HCT116 (cell line): ENCODE measurements at regions not wholly inside any gene's neighbourhood (a gene's known extent, or its start where the extent isn't known, plus 50 kb on each side); places are given as distances from the start of the nearest gene placed in this dataset.

Source experiments
- CEBPB ChIP-seq: IDR thresholded peaks from 2 replicates; pipeline ENCODE4 v1.6.1; 2012; ENCODE audit warnings: low read depth
- CTCF ChIP-seq, 3 experiments: fragments of 200-600 bp in 1 of 3; sonication (generic) in 1 of 3; IDR thresholded peaks in 2 of 3; conservative IDR thresholded peaks in 1 of 3; 2 replicates each; pipeline ENCODE4 v1.5.1; 2012 to 2017; ENCODE audit warnings: low read depth in 2 of 3, low read length in 2 of 3, antibody characterized with exemption in 1 of 3, borderline replicate concordance in 1 of 3, control low read depth in 1 of 3, mild to moderate bottlenecking in 1 of 3, mixed read lengths in 1 of 3, mixed run types in 1 of 3, moderate library complexity in 1 of 3; ENCODE audit not compliant: insufficient read depth in 1 of 3
- EZH2 ChIP-seq: fragments of 200-600 bp; sonication (generic); IDR thresholded peaks from 2 replicates; pipeline ENCODE4 v1.6.1; 2017; ENCODE audit warnings: antibody characterized with exemption, mixed run types
- EZH2phosphoT487 ChIP-seq: fragments of 200-600 bp; IDR thresholded peaks from 2 replicates; pipeline ENCODE4 v1.6.1; 2018; ENCODE audit warnings: antibody characterized with exemption, borderline replicate concordance
- POLR2A ChIP-seq: IDR thresholded peaks from 2 replicates; pipeline ENCODE4 v1.7.0; 2011; ENCODE audit warnings: borderline replicate concordance; ENCODE audit not compliant: insufficient read depth, insufficient read length; ENCODE audit errors: extremely low read depth
- POLR2AphosphoS5 ChIP-seq: IDR thresholded peaks from 2 replicates; pipeline ENCODE4 v1.6.1; 2011; ENCODE audit warnings: mild to moderate bottlenecking, low read depth, low read length, moderate library complexity
- RAD21 ChIP-seq: IDR thresholded peaks from 2 replicates; pipeline ENCODE4 v1.6.1; 2012; ENCODE audit warnings: low read depth, mild to moderate bottlenecking

GRCh38 chr9:78676623-78677022, 379.7 kb downstream of the PSAT1 start:
- no peak for TF ChIP-seq EZH2phosphoT487
- TF ChIP-seq CTCF (IDR thresholded peaks at IDR 0.05 in 2 of 3, conservative IDR thresholded peaks at IDR 0.05 in 1 of 3; ENCODE audit: borderline replicate concordance in 1 of 3, insufficient read depth in 1 of 3, low read depth in 2 of 3, low read length in 2 of 3): no peak
- TF ChIP-seq RAD21: no peak
- no peak for TF ChIP-seq POLR2AphosphoS5
- TF ChIP-seq POLR2A: no peak
- no peak for TF ChIP-seq EZH2
- no peak for TF ChIP-seq CEBPB
